Psoas muscle (tissue), 7 donors: ENCODE measurements at regions not wholly inside any gene's neighbourhood (a gene's known extent, or its start where the extent isn't known, plus 50 kb on each side); places are given as distances from the start of the nearest gene placed in this dataset.

Experiments used
- ATAC-seq, 4 donors: fragments of 200-7000 bp; cut with Tn5 transposase; one replicate each; pipeline ENCODE4 v1.9.1; 2020; ENCODE audit warnings: moderate library complexity in 3 of 4, mild to moderate bottlenecking in 2 of 4
- DNase-seq, 2 donors: peaks; one replicate each; pipeline ENCODE4 v3.0.0-alpha.2; 2020
- H3K27ac ChIP-seq: fragments of 200-600 bp; one replicate; pipeline ENCODE4 v1.8.0; 2022
- H3K27me3 ChIP-seq, 3 donors: fragments of 200-600 bp in 1 of 3; one replicate each; pipeline versions ENCODE4 v1.6.1 to v1.8.0; 2013 to 2022; ENCODE audit warnings: low read length in 2 of 3, mild to moderate bottlenecking in 2 of 3, moderate library complexity in 1 of 3; ENCODE audit not compliant: insufficient read depth in 3 of 3
- H3K36me3 ChIP-seq, 2 donors: fragments of 200-600 bp in 1 of 2; one replicate each; pipeline versions ENCODE4 v1.6.1 to v1.8.0; 2013 to 2022; ENCODE audit warnings: low read depth in 1 of 2, mild to moderate bottlenecking in 1 of 2, moderate library complexity in 1 of 2; ENCODE audit not compliant: insufficient read depth in 1 of 2
- H3K4me1 ChIP-seq: fragments of 200-600 bp; one replicate; pipeline ENCODE4 v1.8.0; 2022
- H3K4me3 ChIP-seq: fragments of 200-600 bp; one replicate; pipeline ENCODE4 v1.8.0; 2022; ENCODE audit warnings: mild to moderate bottlenecking
- H3K9me3 ChIP-seq: fragments of 200-600 bp; one replicate; pipeline ENCODE4 v1.8.0; 2022
- WGBS, 3 donors: extraction: QIAGEN DNeasy Blood & Tissue Kit; methylation state at CpG; one replicate each; pipeline versions ENCODE4 v1.1.6 to v1.1.7; 2013; 5-methylcytosine and 5-hydroxymethylcytosine counted together
- intact Hi-C, 2 donors: fragments of 100-400 bp; cut with DNase I; formaldehyde crosslinking; loops; one replicate each; pipeline versions ENCODE4 v1.11.0 to v1.14.2; 2022
- TF ChIP-seq, protein P1 (sequence below): fragments of 200-600 bp; IDR thresholded peaks from one replicate; pipeline ENCODE4 v1.8.0; 2022; ENCODE audit warnings: antibody characterized with exemption
- donor health status: healthy with polysubstance abuse.
- donor health status: DM: no; HTN: no; CAD: no; lungs with moderate emphysema.
- donor health status: Bipolar disorder and iron deficiency.
- donor health status: healthy.
- donor health status: DM: yes; HTN: yes; CAD: no.
- donor health status: DM: no; HTN: no; CAD: no.
- donor health status: DM: yes; HTN: yes; CAD: no.

DNA sequence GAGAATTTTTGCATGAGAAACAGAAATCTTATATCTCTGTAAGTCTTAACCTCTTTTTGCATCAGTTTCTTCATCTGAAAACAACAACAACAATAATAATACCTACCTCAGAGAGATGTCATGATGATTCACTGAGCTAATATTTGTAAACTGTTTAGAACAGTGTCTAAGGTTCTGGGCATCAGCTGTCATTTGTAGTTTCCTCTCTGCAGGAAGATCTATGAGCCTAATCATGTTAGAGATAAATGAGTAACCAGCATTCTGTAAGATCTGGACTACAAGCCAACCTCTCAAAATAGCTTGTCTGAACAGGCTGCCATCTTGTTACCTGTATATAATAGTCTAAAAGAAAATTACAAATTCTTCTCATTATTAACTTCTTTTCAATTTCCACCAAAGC is 383.0 kb upstream of the RORA start:
- intact Hi-C loops: no loop called here
- no peak overlapping the region for H3K4me3 ChIP-seq
- H3K9me3 ChIP-seq: peaks cover 27% of the 10 kb centered on the region
- no peaks in the 10 kb centered on the region for H3K4me1 ChIP-seq
- H3K27me3 ChIP-seq: no peaks in the 10 kb centered on the region
- ATAC-seq: no peak
- no peak overlapping the region for H3K27ac ChIP-seq
- TF ChIP-seq, protein P1, sequence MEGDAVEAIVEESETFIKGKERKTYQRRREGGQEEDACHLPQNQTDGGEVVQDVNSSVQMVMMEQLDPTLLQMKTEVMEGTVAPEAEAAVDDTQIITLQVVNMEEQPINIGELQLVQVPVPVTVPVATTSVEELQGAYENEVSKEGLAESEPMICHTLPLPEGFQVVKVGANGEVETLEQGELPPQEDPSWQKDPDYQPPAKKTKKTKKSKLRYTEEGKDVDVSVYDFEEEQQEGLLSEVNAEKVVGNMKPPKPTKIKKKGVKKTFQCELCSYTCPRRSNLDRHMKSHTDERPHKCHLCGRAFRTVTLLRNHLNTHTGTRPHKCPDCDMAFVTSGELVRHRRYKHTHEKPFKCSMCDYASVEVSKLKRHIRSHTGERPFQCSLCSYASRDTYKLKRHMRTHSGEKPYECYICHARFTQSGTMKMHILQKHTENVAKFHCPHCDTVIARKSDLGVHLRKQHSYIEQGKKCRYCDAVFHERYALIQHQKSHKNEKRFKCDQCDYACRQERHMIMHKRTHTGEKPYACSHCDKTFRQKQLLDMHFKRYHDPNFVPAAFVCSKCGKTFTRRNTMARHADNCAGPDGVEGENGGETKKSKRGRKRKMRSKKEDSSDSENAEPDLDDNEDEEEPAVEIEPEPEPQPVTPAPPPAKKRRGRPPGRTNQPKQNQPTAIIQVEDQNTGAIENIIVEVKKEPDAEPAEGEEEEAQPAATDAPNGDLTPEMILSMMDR: no peak
- DNase-seq: no peak
- no peaks in the 10 kb centered on the region for H3K36me3 ChIP-seq

DNA sequence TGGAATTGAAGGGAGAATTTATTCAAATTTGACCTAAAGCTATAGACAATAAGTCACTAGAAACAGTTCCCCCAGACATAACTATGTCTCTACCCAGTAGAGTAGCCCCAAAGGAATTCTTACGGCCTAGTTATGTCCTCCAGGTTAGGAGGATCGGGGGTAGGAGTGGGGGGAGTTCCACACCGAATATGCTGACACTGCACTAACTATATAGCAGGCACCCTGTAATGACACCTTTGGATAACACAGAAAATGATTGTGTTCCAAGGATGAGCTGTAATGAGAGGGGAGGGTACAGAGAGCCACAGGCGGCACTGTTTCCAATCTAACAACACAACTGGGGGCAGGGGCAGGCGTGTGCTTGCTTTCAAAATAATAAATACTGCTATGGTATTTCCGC is 376.2 kb upstream of the RORA start:
- no peaks in the 10 kb centered on the region for H3K4me1 ChIP-seq
- no peak for DNase-seq
- TF ChIP-seq, protein P1: no peak
- no peaks in the 10 kb centered on the region for H3K36me3 ChIP-seq
- H3K4me3 ChIP-seq: no peak overlapping the region
- no peak overlapping the region for H3K27ac ChIP-seq
- H3K27me3 ChIP-seq: no peaks in the 10 kb centered on the region
- 87 to 89% (median 89%) methylated on average over 6 of the region's 6 CpGs for WGBS, 3 donors
- intact Hi-C loops: no loop called here
- no peak for ATAC-seq
- H3K9me3 ChIP-seq: no peaks in the 10 kb centered on the region

DNA sequence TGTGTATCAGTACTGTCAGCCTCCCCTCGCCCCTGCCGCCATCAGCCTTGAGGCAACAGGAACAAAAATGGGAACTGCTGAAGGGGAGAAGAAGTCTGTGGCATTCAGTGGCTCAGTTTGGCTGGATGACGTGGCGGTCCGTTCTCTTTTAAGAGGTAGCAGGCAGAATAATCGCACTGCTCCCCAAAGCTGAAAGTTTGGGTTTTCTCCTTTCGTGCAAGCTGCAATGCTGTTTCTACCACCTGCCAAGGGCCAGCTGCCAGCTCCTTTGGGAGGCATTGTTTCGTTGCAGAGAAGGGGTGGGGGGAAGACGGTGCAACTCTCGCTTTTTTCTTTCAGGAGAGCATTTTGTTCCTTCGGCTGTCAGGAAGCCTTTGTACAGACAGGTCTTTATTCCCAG is 369.6 kb upstream of the RORA start:
- intact Hi-C loops: no loop called here
- Histone ChIP-seq H3K9me3 (no peaks in the 10 kb centered on the region), H3K4me3 (no peak overlapping the region), H3K36me3 (no peaks in the 10 kb centered on the region), H3K4me1 (no peaks in the 10 kb centered on the region), H3K27me3 (peaks cover 0 to 2% (median 0%) of the 10 kb centered on the region in 3 donors), H3K27ac (no peak overlapping the region)
- DNase-seq (no peak), ATAC-seq (no peak)
- TF ChIP-seq, protein P1: no peak
- 53 to 57% (median 56%) methylated on average over 11 of the region's 11 CpGs for WGBS, 3 donors

DNA sequence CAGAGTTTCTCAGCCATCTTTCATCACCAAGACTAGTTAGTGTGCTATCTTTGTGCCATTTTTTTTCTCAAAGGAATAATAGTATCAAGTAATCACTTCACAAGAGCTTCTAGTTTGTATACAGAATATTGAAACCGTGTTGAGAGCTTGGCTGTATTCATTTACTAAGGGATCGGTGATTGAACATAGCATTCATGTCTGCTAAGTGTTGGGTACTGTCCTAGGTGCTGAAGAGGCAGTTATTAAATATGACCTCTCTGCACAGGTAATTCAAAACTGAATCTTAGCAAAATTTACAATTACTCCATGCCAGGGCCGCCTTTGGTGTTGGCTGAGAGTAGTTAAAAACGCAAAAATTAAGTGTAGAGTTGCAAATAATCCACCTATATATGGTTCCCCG is 355.3 kb upstream of the RORA start:
- H3K4me3 ChIP-seq: no peak overlapping the region
- WGBS, 3 donors: 50 to 55% (median 54%) methylated on average over 5 of the region's 5 CpGs
- H3K27me3 ChIP-seq: peaks cover 0 to 2% (median 0%) of the 10 kb centered on the region in 3 donors
- no peak overlapping the region for H3K27ac ChIP-seq
- H3K4me1 ChIP-seq: no peaks in the 10 kb centered on the region
- no peak for DNase-seq
- H3K36me3 ChIP-seq: no peaks in the 10 kb centered on the region
- intact Hi-C loops: no loop called here
- no peak for ATAC-seq
- TF ChIP-seq, protein P1: no peak
- H3K9me3 ChIP-seq: no peaks in the 10 kb centered on the region

DNA sequence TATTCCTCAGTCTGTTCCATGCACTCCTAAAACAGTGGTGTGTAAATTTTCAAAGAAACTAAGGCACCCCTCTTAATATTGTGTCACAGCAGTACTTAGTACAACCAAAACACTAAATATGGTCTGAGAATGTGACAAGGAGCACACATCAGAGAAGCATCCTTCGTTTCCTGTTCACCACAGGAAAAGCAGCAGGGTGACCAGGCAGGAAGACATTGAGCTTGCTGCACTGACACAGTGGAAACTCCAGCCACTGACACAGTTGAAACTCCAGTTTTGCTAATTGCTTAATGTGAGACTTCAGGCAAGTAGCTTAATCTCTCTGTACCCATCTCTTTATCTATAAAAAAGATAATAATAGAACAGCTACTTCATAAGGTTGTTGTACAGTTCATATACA is 353.0 kb upstream of the RORA start:
- Histone ChIP-seq H3K4me1 (no peaks in the 10 kb centered on the region), H3K4me3 (no peak overlapping the region), H3K9me3 (no peaks in the 10 kb centered on the region), H3K36me3 (no peaks in the 10 kb centered on the region), H3K27ac (no peak overlapping the region), H3K27me3 (no peaks in the 10 kb centered on the region)
- ATAC-seq: no peak
- 18 to 38% (median 21%) methylated on average over 1 of the region's 1 CpG for WGBS, 3 donors
- no peak for DNase-seq
- TF ChIP-seq, protein P1: no peak
- intact Hi-C loops: no loop called here
